SK-N-SH (cell line): ENCODE measurements at regions not wholly inside any gene's neighbourhood (a gene's known extent, or its start where the extent isn't known, plus 50 kb on each side); places are given as distances from the start of the nearest gene placed in this dataset.

Source experiments
- CTCF ChIA-PET: fragments of 300-600, 350-600 bp; formaldehyde crosslinking; extraction: SDS; loops from one replicate; lab custom pipeline; 2021; lab: Yijun Ruan, JAX
- POLR2A ChIA-PET: fragments of 350-600 bp; sonication (Branson Sonifier 250); formaldehyde crosslinking; extraction: SDS; loops from one replicate; lab custom pipeline; 2020; ENCODE audit warnings: antibody characterized with exemption, inconsistent platforms; lab: Yijun Ruan, JAX
- DNase-seq: peaks from one replicate; pipeline ENCODE4 v3.0.0; 2012
- H2AFZ ChIP-seq: fragments of 200-600 bp; sonication (generic); 2 replicates; pipeline ENCODE4 v1.8.1; 2016; ENCODE audit warnings: antibody characterized with exemption, mild to moderate bottlenecking, low read depth
- H3F3A ChIP-seq: fragments of 200-600 bp; sonication (generic); replicated peaks from 2 replicates; pipeline ENCODE3; 2016; ENCODE audit warnings: antibody characterized with exemption, mild to moderate bottlenecking; ENCODE audit not compliant: insufficient read depth
- H3K27ac ChIP-seq, 2 experiments: fragments of 200-500 bp in 1 of 2; fragments of 200-600 bp in 1 of 2; sonication (Bioruptor generic) in 1 of 2; sonication (generic), shearing (Covaris generic) in 1 of 2; 2 replicates each; pipeline versions ENCODE4 v1.5.1 to v1.6.1; 2014 to 2016; ENCODE audit warnings: low read depth in 2 of 2, inconsistent platforms in 1 of 2, low read length in 1 of 2, mild to moderate bottlenecking in 1 of 2, mixed read lengths in 1 of 2
- H3K27me3 ChIP-seq: fragments of 200-600 bp; sonication (generic), shearing (Covaris generic); 2 replicates; pipeline ENCODE4 v1.6.1; 2016; ENCODE audit warnings: mixed run types; ENCODE audit not compliant: insufficient read depth
- H3K36me3 ChIP-seq, 2 experiments: fragments of 200-500 bp in 1 of 2; fragments of 200-600 bp in 1 of 2; sonication (Bioruptor generic) in 1 of 2; sonication (generic) in 1 of 2; replicated peaks in 1 of 2; 2 replicates each; pipeline versions ENCODE3 to v1.5.1; 2014 to 2016; ENCODE audit warnings: low read length in 1 of 2, mild to moderate bottlenecking in 1 of 2; ENCODE audit not compliant: insufficient read depth in 2 of 2, control insufficient read depth in 1 of 2
- H3K4me1 ChIP-seq, 2 experiments: fragments of 200-500 bp in 1 of 2; fragments of 200-600 bp in 1 of 2; sonication (Bioruptor generic) in 1 of 2; sonication (generic), shearing (Covaris generic) in 1 of 2; 2 replicates each; pipeline versions ENCODE4 v1.5.1 to v1.6.1; 2014 to 2016; ENCODE audit warnings: low read depth in 1 of 2, low read length in 1 of 2, mixed run types in 1 of 2; ENCODE audit not compliant: insufficient read depth in 2 of 2, control insufficient read depth in 1 of 2
- H3K4me2 ChIP-seq: fragments of 200-600 bp; sonication (generic), shearing (Covaris generic); 2 replicates; pipeline ENCODE4 v1.6.1; 2017; ENCODE audit warnings: mixed run types
- H3K4me3 ChIP-seq, 2 experiments: fragments of 200-500 bp in 1 of 2; fragments of 200-600 bp in 1 of 2; sonication (Bioruptor generic) in 1 of 2; sonication (generic), shearing (Covaris generic) in 1 of 2; 2 replicates each; pipeline versions ENCODE4 v1.5.1 to v1.8.1; 2014 to 2016; ENCODE audit warnings: low read depth in 2 of 2, inconsistent platforms in 1 of 2, low read length in 1 of 2, mild to moderate bottlenecking in 1 of 2, mixed read lengths in 1 of 2, moderate library complexity in 1 of 2
- H3K79me2 ChIP-seq: fragments of 200-600 bp; sonication (generic); 2 replicates; pipeline ENCODE4 v1.8.1; 2017; ENCODE audit warnings: mild to moderate bottlenecking; ENCODE audit not compliant: insufficient read depth
- H3K9ac ChIP-seq: fragments of 200-600 bp; sonication (generic); 2 replicates; pipeline ENCODE4 v1.6.1; 2017; ENCODE audit warnings: mixed run types
- H3K9me2 ChIP-seq: fragments of 200-600 bp; sonication (generic); 2 replicates; pipeline ENCODE4 v1.6.1; 2017; ENCODE audit warnings: mixed run types
- H3K9me3 ChIP-seq: fragments of 200-600 bp; sonication (generic); 2 replicates; pipeline ENCODE4 v1.6.1; 2017; ENCODE audit warnings: mixed run types, mild to moderate bottlenecking, moderate library complexity
- H4K20me1 ChIP-seq: fragments of 200-600 bp; sonication (generic); 2 replicates; pipeline ENCODE4 v1.6.1; 2017; ENCODE audit warnings: mild to moderate bottlenecking, mixed run types; ENCODE audit not compliant: insufficient read depth
- ELF1 ChIP-seq: IDR thresholded peaks from 2 replicates; pipeline ENCODE4 v1.4.0; 2012
- FOSL2 ChIP-seq: IDR thresholded peaks from 2 replicates; pipeline ENCODE4 v1.4.0; 2012; ENCODE audit warnings: low read depth, mild to moderate bottlenecking, moderate library complexity, borderline replicate concordance
- GABPA ChIP-seq: IDR thresholded peaks from 2 replicates; pipeline ENCODE4 v1.4.0; 2012; ENCODE audit warnings: low read depth, mild to moderate bottlenecking
- GATA2 ChIP-seq: sonication (generic); formaldehyde crosslinking; IDR thresholded peaks from 2 replicates; pipeline ENCODE4 v1.5.0; 2020; ENCODE audit warnings: mild to moderate bottlenecking, missing genetic modification reagents
- JUND ChIP-seq: IDR thresholded peaks from 2 replicates; pipeline ENCODE4 v1.4.0; 2012
- MEF2A ChIP-seq: IDR thresholded peaks from 2 replicates; pipeline ENCODE4 v1.4.0; 2012; ENCODE audit warnings: low read depth, borderline replicate concordance
- MXI1 ChIP-seq: IDR thresholded peaks from 2 replicates; pipeline ENCODE4 v1.6.1; 2012; ENCODE audit warnings: mild to moderate bottlenecking, low read depth, low read length, improper control_type of control experiment
- NFIC ChIP-seq: IDR thresholded peaks from 2 replicates; pipeline ENCODE4 v1.4.0; 2012; ENCODE audit warnings: borderline replicate concordance
- NRF1 ChIP-seq: IDR thresholded peaks from 2 replicates; pipeline ENCODE4 v1.6.1; 2012; ENCODE audit warnings: low read depth, mild to moderate bottlenecking, low read length
- RAD21 ChIP-seq: IDR thresholded peaks from 2 replicates; pipeline ENCODE4 v1.6.1; 2012; ENCODE audit warnings: mild to moderate bottlenecking, low read length
- RFX5 ChIP-seq: IDR thresholded peaks from 2 replicates; pipeline ENCODE4 v1.6.1; 2012; ENCODE audit warnings: mild to moderate bottlenecking, improper control_type of control experiment, low read length
- SIN3A ChIP-seq: IDR thresholded peaks from 2 replicates; pipeline ENCODE4 v1.6.1; 2012; ENCODE audit warnings: low read depth, mild to moderate bottlenecking, low read length, moderate library complexity, borderline replicate concordance
- TAF1 ChIP-seq: IDR thresholded peaks from 2 replicates; pipeline ENCODE4 v1.6.1; 2012; ENCODE audit warnings: low read depth, mild to moderate bottlenecking, low read length, moderate library complexity, borderline replicate concordance
- TEAD4 ChIP-seq: IDR thresholded peaks from 2 replicates; pipeline ENCODE4 v1.4.0; 2012; ENCODE audit warnings: mild to moderate bottlenecking, borderline replicate concordance; ENCODE audit not compliant: insufficient read depth
- TF ChIP-seq, protein P1 (sequence below): IDR thresholded peaks from 2 replicates; pipeline ENCODE4; 2012
- TF ChIP-seq, protein P2 (sequence below): IDR thresholded peaks from 2 replicates; pipeline ENCODE4 v1.4.0; 2012; ENCODE audit warnings: low read depth
- TF ChIP-seq, protein P3 (sequence below): IDR thresholded peaks from 2 replicates; pipeline ENCODE4 v1.4.0; 2012; ENCODE audit warnings: low read depth, borderline replicate concordance
- TF ChIP-seq, protein P4 (sequence below): IDR thresholded peaks from 2 replicates; pipeline ENCODE4 v1.4.0; 2012; ENCODE audit warnings: low read depth, borderline replicate concordance
- TF ChIP-seq, protein P5 (sequence below): fragments of 200-600 bp; sonication (generic); IDR thresholded peaks from 2 replicates; pipeline ENCODE4 v1.6.1; 2017; ENCODE audit warnings: antibody characterized with exemption, mild to moderate bottlenecking, moderate library complexity
- TF ChIP-seq, protein P6 (sequence below): fragments of 150-350 bp; IDR thresholded peaks from 2 replicates; pipeline ENCODE4 v1.6.1; 2016; ENCODE audit warnings: mild to moderate bottlenecking, low read depth, low read length
- TF ChIP-seq, protein P7 (sequence below): IDR thresholded peaks from 2 replicates; pipeline ENCODE4 v1.6.1; 2012; ENCODE audit warnings: mild to moderate bottlenecking, low read depth, low read length, moderate library complexity

DNA sequence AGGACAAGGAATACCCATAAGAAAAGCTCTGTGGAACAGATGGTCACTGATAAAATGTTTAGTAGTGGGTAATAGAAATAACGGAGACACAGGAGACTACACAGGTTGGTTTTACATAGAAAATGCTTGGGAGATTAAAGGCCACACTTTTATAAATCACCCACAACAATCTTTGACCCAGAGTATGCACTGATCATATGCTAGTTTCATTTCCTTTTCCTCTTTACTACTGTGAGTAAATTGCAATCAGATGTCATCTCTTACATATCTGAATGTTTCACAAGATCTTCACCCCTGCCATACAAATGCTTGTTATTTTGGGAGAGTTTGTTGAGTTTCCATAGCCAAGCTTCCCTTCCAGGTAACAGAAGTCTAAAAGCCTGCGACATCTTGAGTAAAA is 978.4 kb upstream of the KLHL29 start (continued):
- no peak for TF ChIP-seq FOSL2
- TF ChIP-seq, protein P1, sequence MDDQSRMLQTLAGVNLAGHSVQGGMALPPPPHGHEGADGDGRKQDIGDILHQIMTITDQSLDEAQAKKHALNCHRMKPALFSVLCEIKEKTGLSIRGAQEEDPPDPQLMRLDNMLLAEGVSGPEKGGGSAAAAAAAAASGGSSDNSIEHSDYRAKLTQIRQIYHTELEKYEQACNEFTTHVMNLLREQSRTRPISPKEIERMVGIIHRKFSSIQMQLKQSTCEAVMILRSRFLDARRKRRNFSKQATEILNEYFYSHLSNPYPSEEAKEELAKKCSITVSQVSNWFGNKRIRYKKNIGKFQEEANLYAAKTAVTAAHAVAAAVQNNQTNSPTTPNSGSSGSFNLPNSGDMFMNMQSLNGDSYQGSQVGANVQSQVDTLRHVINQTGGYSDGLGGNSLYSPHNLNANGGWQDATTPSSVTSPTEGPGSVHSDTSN: no peak
- TF ChIP-seq, protein P2, sequence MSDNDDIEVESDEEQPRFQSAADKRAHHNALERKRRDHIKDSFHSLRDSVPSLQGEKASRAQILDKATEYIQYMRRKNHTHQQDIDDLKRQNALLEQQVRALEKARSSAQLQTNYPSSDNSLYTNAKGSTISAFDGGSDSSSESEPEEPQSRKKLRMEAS: no peak
- no peak for TF ChIP-seq MEF2A
- TF ChIP-seq NFIC: no peak

DNA sequence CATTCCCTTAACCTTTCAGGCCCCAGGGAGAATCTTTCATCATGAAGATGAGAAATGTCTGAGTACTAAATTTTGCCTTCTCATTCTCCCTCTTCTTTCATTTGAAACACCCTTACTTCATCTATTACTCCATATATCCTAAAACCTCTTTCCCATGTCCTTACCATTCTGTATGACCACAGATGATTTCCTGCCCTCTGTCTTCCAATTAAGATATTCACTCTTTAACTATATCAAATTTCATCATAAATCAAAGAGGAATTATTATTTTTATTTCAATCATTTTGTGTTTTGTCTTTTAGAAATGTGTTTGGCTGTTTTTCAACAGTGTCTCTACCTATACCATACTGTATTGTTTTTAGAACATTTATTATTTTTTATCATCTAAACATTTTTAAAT is 964.9 kb upstream of the KLHL29 start:
- H3K9me3 ChIP-seq: peaks cover 10% of the 10 kb centered on the region; the same call in 1 of the 2 replicates
- H3K36me3 ChIP-seq: no peaks in the 10 kb centered on the region
- no peak overlapping the region for H3K27ac ChIP-seq
- no peaks in the 10 kb centered on the region for H3K4me1 ChIP-seq
- H4K20me1 ChIP-seq: no peaks in the 10 kb centered on the region
- H3K4me2 ChIP-seq: no peak overlapping the region
- no peaks in the 10 kb centered on the region for H3F3A ChIP-seq
- H2AFZ ChIP-seq: no peak overlapping the region
- TF ChIP-seq MXI1: no peak
- TF ChIP-seq, protein P3, sequence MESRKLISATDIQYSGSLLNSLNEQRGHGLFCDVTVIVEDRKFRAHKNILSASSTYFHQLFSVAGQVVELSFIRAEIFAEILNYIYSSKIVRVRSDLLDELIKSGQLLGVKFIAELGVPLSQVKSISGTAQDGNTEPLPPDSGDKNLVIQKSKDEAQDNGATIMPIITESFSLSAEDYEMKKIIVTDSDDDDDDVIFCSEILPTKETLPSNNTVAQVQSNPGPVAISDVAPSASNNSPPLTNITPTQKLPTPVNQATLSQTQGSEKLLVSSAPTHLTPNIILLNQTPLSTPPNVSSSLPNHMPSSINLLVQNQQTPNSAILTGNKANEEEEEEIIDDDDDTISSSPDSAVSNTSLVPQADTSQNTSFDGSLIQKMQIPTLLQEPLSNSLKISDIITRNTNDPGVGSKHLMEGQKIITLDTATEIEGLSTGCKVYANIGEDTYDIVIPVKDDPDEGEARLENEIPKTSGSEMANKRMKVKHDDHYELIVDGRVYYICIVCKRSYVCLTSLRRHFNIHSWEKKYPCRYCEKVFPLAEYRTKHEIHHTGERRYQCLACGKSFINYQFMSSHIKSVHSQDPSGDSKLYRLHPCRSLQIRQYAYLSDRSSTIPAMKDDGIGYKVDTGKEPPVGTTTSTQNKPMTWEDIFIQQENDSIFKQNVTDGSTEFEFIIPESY: no peak
- TF ChIP-seq, protein P4, sequence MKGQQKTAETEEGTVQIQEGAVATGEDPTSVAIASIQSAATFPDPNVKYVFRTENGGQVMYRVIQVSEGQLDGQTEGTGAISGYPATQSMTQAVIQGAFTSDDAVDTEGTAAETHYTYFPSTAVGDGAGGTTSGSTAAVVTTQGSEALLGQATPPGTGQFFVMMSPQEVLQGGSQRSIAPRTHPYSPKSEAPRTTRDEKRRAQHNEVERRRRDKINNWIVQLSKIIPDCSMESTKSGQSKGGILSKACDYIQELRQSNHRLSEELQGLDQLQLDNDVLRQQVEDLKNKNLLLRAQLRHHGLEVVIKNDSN: no peak
- TF ChIP-seq SIN3A: no peak
- no peak for TF ChIP-seq NRF1
- TF ChIP-seq, protein P1: no peak
- no peak for TF ChIP-seq RFX5
- no peak for TF ChIP-seq TEAD4
- TF ChIP-seq JUND: no peak
- TF ChIP-seq TAF1: no peak
- TF ChIP-seq ELF1: no peak
- no peak for TF ChIP-seq GATA2 (CRISPR knock-in tag)
- TF ChIP-seq, protein P5, sequence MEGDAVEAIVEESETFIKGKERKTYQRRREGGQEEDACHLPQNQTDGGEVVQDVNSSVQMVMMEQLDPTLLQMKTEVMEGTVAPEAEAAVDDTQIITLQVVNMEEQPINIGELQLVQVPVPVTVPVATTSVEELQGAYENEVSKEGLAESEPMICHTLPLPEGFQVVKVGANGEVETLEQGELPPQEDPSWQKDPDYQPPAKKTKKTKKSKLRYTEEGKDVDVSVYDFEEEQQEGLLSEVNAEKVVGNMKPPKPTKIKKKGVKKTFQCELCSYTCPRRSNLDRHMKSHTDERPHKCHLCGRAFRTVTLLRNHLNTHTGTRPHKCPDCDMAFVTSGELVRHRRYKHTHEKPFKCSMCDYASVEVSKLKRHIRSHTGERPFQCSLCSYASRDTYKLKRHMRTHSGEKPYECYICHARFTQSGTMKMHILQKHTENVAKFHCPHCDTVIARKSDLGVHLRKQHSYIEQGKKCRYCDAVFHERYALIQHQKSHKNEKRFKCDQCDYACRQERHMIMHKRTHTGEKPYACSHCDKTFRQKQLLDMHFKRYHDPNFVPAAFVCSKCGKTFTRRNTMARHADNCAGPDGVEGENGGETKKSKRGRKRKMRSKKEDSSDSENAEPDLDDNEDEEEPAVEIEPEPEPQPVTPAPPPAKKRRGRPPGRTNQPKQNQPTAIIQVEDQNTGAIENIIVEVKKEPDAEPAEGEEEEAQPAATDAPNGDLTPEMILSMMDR: no peak
- no peak for TF ChIP-seq RAD21
- TF ChIP-seq GABPA: no peak
- TF ChIP-seq, protein P6, sequence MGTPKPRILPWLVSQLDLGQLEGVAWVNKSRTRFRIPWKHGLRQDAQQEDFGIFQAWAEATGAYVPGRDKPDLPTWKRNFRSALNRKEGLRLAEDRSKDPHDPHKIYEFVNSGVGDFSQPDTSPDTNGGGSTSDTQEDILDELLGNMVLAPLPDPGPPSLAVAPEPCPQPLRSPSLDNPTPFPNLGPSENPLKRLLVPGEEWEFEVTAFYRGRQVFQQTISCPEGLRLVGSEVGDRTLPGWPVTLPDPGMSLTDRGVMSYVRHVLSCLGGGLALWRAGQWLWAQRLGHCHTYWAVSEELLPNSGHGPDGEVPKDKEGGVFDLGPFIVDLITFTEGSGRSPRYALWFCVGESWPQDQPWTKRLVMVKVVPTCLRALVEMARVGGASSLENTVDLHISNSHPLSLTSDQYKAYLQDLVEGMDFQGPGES: no peak
- TF ChIP-seq, protein P7, sequence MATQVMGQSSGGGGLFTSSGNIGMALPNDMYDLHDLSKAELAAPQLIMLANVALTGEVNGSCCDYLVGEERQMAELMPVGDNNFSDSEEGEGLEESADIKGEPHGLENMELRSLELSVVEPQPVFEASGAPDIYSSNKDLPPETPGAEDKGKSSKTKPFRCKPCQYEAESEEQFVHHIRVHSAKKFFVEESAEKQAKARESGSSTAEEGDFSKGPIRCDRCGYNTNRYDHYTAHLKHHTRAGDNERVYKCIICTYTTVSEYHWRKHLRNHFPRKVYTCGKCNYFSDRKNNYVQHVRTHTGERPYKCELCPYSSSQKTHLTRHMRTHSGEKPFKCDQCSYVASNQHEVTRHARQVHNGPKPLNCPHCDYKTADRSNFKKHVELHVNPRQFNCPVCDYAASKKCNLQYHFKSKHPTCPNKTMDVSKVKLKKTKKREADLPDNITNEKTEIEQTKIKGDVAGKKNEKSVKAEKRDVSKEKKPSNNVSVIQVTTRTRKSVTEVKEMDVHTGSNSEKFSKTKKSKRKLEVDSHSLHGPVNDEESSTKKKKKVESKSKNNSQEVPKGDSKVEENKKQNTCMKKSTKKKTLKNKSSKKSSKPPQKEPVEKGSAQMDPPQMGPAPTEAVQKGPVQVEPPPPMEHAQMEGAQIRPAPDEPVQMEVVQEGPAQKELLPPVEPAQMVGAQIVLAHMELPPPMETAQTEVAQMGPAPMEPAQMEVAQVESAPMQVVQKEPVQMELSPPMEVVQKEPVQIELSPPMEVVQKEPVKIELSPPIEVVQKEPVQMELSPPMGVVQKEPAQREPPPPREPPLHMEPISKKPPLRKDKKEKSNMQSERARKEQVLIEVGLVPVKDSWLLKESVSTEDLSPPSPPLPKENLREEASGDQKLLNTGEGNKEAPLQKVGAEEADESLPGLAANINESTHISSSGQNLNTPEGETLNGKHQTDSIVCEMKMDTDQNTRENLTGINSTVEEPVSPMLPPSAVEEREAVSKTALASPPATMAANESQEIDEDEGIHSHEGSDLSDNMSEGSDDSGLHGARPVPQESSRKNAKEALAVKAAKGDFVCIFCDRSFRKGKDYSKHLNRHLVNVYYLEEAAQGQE: no peak
- no peaks in the 10 kb centered on the region for H3K27me3 ChIP-seq
- no peak for DNase-seq
- no peak overlapping the region for H3K9ac ChIP-seq
- no peaks in the 10 kb centered on the region for H3K9me2 ChIP-seq
- ChIA-PET POLR2A (no interaction called here), CTCF (interaction anchor here (2.2 kb wide), 1 partner anchor 11 kb away, joined by 6 read pairs; no protein-coding TSS in a partner anchor)
- no peak overlapping the region for H3K4me3 ChIP-seq
- H3K79me2 ChIP-seq: no peaks in the 10 kb centered on the region
